ENCODE measurements at regions not wholly inside any gene's neighbourhood (a gene's known extent, or its start where the extent isn't known, plus 50 kb on each side); places are given as distances from the start of the nearest gene placed in this dataset.

GRCh38 chr3:72483554-72484104 lies 364.6 kb downstream of the SHQ1 start:
- FAIRE-seq = no peak

GRCh38 chr3:72482589-72483321 lies 365.5 kb downstream of the SHQ1 start:
- no peak for FAIRE-seq

GRCh38 chr3:72481542-72481941 lies 366.7 kb downstream of the SHQ1 start:
- no peak for FAIRE-seq

DNA sequence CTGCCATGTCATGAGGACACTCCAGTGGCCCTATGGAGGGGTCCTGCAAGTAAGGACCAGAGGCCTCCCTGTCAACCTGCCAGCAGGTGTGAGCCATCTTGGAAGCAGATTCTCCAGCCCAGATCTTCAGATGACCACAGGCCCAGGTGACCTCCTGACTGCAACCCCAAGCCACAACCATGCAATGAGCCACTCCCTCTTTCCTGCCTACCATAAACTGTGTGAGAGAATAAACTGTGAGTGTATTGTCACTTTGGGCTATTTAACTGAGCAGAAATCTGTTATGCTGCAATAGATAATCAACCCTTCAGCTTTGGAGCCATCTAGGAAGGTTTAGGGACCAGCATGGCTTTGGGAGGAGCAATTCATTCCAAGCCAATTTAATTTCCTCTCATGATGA lies 367.9 kb downstream of the SHQ1 start:
- no peak for FAIRE-seq

GRCh38 chr3:72479651-72480215 lies 368.5 kb downstream of the SHQ1 start:
- FAIRE-seq = no peak

- no peak for FAIRE-seq
Observed at GRCh38 chr3:72476139-72476483, 372.1 kb downstream of the SHQ1 start.

DNA sequence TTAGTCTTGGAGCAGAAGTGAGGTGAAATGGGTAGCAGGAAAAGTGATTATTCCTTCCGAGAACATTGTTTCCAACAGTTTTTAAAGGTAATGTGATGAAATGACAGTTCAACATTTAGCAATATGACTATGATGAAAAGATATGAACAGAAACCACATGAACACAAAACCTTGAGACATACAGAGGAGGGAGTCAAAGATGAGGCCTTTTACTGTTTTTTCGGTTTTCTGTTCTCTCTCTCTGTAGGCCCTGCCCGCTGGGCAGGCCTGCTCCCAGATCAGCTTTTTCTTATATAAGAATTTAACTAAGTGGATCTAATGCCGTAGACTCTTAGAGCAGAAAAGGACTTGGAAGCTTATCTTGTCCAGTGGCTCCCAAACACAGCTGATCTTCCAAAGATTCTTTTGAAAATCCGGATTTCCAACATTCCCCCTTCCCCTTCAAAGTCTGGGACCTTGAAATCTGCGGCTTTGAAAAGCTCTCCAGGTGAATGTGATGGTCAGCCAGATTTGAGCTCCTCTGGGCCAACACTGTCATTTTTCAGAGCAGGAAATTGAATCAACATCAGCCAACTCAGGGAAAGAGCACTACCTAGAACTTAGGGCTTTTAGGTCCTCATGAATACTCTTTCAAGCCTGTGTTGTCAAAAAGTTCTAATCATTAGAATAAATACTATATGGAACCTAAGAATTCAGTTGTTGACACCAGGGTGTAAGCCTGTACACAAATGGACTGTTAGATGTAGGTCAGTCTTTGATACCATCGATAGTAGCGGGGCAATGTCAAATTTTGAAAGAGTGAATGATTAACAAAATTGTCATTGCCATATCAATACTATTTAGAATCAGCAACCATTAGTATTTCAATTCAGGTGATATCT lies 372.7 kb downstream of the SHQ1 start:
- FAIRE-seq = no peak

DNA sequence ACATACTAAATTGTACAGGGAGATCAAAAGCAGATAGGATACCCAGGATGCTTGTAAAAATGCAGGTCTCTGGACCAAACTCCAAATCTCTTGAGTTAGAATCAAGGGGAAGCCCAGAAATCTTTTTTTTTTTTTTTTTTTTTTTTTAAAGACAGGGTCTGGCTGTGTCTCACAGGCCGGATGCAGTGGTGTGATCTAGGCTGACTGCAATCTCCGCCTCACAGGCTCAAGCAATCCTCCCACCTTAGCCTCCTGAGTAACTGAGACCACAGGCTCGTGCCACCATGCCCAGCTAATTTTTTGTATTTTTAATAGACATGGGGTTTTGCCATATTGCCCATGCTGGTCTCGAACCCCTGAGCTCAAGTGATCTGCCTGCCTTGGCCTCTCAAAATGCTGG lies 373.5 kb downstream of the SHQ1 start:
- no peak for FAIRE-seq

- FAIRE-seq = no peak
Observed at GRCh38 chr3:72473156-72473555, 375.1 kb downstream of the SHQ1 start.

DNA sequence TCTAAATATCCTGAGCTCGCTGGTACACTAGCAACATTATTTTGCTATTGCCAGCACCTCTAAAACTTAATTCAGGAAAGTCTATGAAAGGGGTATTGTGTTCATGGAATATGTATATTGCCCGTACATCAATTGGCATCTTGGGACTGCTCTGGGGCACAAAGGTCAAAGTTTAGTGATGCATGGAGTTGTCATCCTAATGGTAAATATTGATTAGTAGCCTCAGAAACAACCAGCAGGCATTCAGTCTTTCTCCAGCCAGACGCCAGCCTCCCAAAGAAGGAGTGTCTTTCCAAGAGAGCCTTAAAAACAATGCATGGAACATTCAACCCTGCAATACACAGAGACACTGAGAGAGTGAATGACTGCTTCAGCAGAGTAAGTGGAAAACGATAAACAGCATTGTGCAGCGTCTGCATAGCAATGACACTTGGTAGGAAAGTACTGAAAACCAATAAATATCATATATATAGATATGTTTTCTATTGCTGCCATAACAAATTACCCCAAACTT lies 377.3 kb downstream of the SHQ1 start:
- no peak for FAIRE-seq

DNA sequence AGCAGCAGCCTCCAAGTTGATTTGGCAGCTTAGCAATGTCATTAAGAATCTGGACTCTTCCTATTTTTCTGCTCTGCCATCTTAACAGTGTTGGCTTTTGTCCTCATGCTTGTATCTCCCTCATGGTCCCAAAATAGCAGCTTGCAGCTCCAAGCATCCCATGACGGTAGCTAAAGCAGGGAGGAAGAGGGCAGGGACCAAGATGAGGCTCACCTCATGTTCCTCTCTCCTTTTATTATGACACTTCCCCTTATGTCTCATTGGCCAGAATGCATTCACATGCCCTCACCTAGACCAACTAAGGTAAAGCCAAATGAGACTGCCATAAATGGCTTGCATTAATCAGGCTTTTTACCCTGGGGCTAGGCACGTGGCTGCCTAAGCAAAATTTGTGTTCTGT lies 382.4 kb downstream of the SHQ1 start:
- FAIRE-seq = no peak

DNA sequence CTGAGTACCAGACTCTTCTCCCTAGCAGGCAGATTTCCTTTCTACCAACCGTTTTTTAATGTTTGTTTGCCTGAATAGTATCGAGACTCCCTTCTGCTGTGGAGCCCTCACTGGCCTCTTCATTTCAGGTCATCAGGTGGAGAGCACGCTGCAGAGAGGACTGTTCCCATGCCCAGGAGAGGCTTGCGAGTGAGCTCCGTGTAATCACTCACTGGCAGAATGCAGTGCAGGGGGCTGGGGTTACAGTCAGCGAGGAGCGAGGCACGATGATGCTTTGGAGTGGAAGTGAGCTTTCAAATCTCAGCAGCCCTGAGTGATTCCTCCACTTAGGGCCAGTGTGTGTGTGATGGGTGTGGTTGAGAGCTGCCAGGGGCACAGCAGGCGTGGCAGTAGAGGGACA lies 385.2 kb downstream of the SHQ1 start:
- FAIRE-seq = no peak

- no peak for FAIRE-seq
Observed at GRCh38 chr3:72462595-72463011, 385.6 kb downstream of the SHQ1 start.

DNA sequence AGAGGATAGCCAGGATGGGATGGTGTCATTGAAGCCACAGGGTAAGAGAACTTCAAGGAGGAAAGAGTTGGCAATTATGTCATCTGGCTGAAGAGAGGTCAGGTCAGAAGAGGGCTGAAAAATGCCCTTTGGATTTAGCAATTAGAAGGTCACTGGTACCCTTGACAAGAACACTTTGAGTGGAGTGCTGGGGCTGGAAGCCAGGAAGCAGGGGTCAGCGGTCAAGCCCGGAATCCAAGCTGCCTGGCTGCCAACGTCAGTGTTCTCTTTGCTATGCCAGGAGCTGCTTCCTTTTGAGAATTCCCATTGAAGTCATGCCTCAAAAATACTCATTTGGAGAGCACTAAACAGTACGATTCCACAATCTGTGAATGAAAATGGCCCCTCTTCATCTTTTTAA lies 386.5 kb downstream of the SHQ1 start:
- no peak for FAIRE-seq

DNA sequence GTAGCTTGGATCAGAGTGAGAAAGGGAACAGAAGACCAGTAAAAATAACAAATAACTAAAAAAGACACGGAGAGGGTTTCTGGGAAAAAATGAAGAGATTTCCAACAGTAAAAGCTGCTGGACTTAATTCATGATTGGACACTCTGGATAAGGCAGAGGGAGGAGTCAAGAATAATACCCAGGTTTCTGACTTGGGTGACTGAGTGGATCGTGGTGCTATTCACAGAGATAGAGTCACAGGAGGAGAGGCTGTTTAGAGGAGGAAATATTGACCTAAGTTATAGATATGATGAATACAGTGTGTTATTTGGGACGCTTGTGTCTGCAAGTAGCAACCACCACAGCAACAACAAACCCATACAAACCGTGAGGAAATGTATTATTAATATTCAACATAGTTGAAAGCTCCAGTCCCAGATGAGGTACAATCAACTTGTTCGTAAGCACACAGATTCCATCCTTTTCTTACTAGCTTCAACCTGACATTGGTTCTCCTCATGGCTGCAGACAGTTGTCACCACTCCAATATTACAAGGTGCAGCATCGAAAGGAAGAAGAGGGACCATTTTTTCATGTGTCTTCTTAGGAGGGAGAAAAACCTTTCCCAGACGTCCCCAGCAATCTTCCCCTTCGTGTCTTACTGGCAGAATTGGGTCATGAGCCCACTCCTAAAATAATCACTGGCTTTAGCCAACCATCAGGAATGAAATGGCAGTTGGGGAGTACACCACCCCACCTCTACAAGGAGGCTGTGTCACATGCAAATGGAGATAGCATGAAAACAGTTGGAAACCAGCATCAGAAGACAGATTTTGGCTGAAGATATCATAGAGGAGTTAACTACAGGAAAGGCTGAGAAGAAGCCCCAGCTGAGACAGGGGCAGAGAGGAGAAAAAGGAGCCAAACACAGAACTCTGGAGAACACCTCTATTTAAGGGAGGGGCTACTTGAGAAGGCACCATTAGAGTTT lies 387.8 kb downstream of the SHQ1 start:
- no peak for FAIRE-seq

GRCh38 chr3:72459588-72459987 lies 388.7 kb downstream of the SHQ1 start:
- FAIRE-seq = no peak

DNA sequence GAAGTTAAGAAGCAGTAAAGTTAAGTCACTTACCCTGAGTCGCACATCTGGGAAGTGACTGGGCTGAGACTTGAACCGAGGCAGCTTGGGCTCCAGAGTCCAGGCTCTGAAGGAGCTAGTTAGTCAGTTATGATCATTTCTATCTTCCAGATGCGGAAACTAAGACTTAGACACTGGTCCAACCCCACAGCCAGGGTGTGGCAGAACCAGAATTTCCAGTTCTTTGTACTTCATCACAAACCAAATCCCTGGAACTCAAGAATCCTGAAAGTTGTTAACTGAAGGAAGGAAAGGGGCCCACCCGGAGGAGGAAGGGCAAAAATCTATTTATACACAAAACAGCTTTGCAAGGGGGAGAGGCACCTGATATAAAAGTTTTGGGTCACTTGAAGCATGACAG lies 389.9 kb downstream of the SHQ1 start:
- FAIRE-seq = no peak

DNA sequence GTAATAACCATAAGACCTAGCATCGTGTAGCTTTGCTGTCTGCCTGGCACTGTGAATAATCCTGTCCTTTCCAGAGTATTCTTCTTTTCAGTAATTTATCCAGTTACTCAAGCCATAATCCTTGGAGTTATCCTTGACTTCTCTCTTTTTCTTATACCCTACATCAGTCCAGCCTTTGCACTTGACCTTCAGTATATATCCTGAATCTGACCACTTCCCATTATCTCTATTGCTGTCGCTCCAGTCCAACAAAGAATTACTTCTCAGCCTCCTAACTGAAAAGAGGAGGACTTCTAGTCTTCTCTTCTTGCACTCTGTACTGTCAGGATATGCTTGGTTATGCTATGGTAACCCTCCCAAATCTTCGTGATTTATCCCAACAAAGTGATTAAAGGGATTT lies 393.8 kb downstream of the SHQ1 start:
- no peak for FAIRE-seq

DNA sequence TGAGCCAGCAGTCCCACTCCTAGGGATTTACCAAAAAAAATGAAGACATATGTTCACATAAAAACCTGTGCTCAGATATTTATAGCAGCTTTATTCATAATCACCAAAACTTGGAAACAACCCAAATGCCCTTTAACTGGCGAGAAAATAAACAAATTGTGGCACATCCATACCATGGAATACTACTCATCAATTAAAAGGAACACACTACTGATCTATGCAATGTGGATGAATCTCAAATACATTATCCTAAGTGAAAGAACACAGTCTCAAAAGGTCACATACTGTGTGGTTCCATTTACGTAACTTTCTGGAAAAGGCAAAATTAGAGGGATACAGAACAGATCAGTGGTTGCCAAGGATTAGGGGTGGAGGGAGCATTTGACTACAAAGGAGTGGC lies 394.5 kb downstream of the SHQ1 start:
- no peak for FAIRE-seq

DNA sequence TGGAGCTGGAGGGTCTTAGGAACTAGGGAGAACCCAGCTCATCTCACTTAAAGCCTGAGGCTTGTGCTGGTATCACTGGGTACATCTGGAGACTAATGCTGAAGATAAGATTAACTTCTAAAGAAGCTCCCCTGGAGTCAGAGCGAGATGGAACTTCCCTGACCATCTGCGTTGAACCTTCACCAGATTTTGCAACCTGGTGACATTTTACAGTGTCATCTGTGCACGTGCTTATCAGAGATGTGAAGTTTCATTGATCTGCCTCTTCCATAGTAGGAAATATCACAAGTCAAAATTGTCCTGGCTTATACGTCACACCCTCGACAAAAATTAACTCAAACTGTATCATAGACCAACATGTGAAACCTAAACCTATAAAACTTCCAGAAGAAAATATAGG lies 395.5 kb downstream of the SHQ1 start:
- FAIRE-seq = no peak

- no peak for FAIRE-seq
Observed at GRCh38 chr3:72451841-72452240, 396.4 kb downstream of the SHQ1 start.

DNA sequence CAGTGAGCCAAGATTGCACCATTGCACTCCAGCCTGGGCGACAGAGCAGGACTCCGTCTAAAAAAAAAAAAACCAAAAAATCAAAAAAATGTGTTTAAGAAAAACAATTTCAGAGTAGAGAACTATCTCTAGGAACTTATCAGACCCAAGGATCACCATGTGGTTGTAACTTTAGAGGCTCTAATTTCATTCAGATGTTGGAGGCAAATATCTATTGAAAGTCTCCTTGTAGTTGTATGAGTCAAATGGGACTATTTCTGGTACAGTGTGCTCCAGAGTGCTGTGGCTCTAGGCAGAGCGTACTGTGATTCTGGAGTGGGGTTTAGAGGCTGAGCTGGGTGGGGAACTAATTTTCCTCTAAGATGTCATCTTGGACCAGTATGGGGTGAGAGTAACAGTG lies 398.7 kb downstream of the SHQ1 start:
- FAIRE-seq = no peak
